ENCODE measurements at regions not wholly inside any gene's neighbourhood (a gene's known extent, or its start where the extent isn't known, plus 50 kb on each side); places are given as distances from the start of the nearest gene placed in this dataset.

- H3K27ac ChIP-seq (ENCODE audit: low read length): no peak overlapping the region
- no peak for DNase-seq
- Mint-ChIP-seq H3K27me3 (ENCODE audit: low read depth in 2 of 2) (no peaks in the 10 kb centered on the region), H3K36me3 (no peaks in the 10 kb centered on the region), H3K4me1 (no peaks in the 10 kb centered on the region), H3K9me3 (peaks cover 7 to 10% of the 10 kb centered on the region in 2 donors), H3K27ac (no peak overlapping the region), H3K4me3 (no peak overlapping the region)
- H3K36me3 ChIP-seq (ENCODE audit: control insufficient read depth, insufficient read depth, low read length): no peaks in the 10 kb centered on the region
- H3K27me3 ChIP-seq (ENCODE audit: control insufficient read depth, insufficient read depth, low read length): no peaks in the 10 kb centered on the region
- no peak for ATAC-seq
- no peak overlapping the region for H3K4me3 ChIP-seq (ENCODE audit: low read length)
- no peaks in the 10 kb centered on the region for H3K4me1 ChIP-seq (ENCODE audit: control insufficient read depth, insufficient read depth, low read length)
- no peaks in the 10 kb centered on the region for H3K9me3 ChIP-seq (ENCODE audit: control insufficient read depth, insufficient read depth, low read length)
- TF ChIP-seq CTCF (IDR thresholded peaks at IDR 0.05): no peak
- intact Hi-C loops (cut with micrococcal nuclease): no loop called here
Observed at GRCh38 chr4:148813289-148813688, 371.1 kb upstream of the NR3C2 start.

- Histone ChIP-seq H3K4me3 (ENCODE audit: low read length) (no peak overlapping the region), H3K4me1 (ENCODE audit: control insufficient read depth, insufficient read depth, low read length) (no peaks in the 10 kb centered on the region), H3K27me3 (ENCODE audit: control insufficient read depth, insufficient read depth, low read length) (no peaks in the 10 kb centered on the region), H3K9me3 (ENCODE audit: control insufficient read depth, insufficient read depth, low read length) (no peaks in the 10 kb centered on the region), H3K36me3 (ENCODE audit: control insufficient read depth, insufficient read depth, low read length) (no peaks in the 10 kb centered on the region), H3K27ac (ENCODE audit: low read length) (no peak overlapping the region)
- Mint-ChIP-seq H3K27me3 (ENCODE audit: low read depth in 2 of 2) (no peaks in the 10 kb centered on the region), H3K9me3 (peaks cover 7 to 14% of the 10 kb centered on the region in 2 donors), H3K4me1 (no peaks in the 10 kb centered on the region), H3K36me3 (no peaks in the 10 kb centered on the region), H3K4me3 (no peak overlapping the region), H3K27ac (no peak overlapping the region)
- no peak for TF ChIP-seq CTCF (IDR thresholded peaks at IDR 0.05)
- ATAC-seq: no peak
- no peak for DNase-seq
- WGBS (ENCODE audit: insufficient coverage): 61% methylated on average over 2 of the region's 3 CpGs
- intact Hi-C loops (cut with micrococcal nuclease): no loop called here
Observed at GRCh38 chr4:148812101-148812500, 369.9 kb upstream of the NR3C2 start.

- no peaks in the 10 kb centered on the region for H3K27me3 ChIP-seq (ENCODE audit: control insufficient read depth, insufficient read depth, low read length)
- no peaks in the 10 kb centered on the region for H3K9me3 ChIP-seq (ENCODE audit: control insufficient read depth, insufficient read depth, low read length)
- no peak overlapping the region for H3K4me3 ChIP-seq (ENCODE audit: low read length)
- H3K27ac ChIP-seq (ENCODE audit: low read length): no peak overlapping the region
- Mint-ChIP-seq H3K27ac (no peak overlapping the region), H3K9me3 (peaks cover 2 to 9% of the 10 kb centered on the region in 2 donors), H3K36me3 (no peaks in the 10 kb centered on the region), H3K4me3 (no peak overlapping the region), H3K27me3 (ENCODE audit: low read depth in 2 of 2) (no peaks in the 10 kb centered on the region), H3K4me1 (no peaks in the 10 kb centered on the region)
- intact Hi-C loops (cut with micrococcal nuclease): no loop called here
- ATAC-seq (no peak), DNase-seq (no peak)
- no peaks in the 10 kb centered on the region for H3K4me1 ChIP-seq (ENCODE audit: control insufficient read depth, insufficient read depth, low read length)
- WGBS (ENCODE audit: insufficient coverage): 89% methylated on average over 2 of the region's 2 CpGs
- TF ChIP-seq CTCF (IDR thresholded peaks at IDR 0.05): no peak
- no peaks in the 10 kb centered on the region for H3K36me3 ChIP-seq (ENCODE audit: control insufficient read depth, insufficient read depth, low read length)
Observed at GRCh38 chr4:148810461-148810860, 368.2 kb upstream of the NR3C2 start.

- no peaks in the 10 kb centered on the region for H3K27me3 Mint-ChIP-seq (ENCODE audit: low read depth in 2 of 2)
- H3K9me3 Mint-ChIP-seq: peaks cover 2 to 9% of the 10 kb centered on the region in 2 donors
- no peak overlapping the region for H3K27ac Mint-ChIP-seq
- no peaks in the 10 kb centered on the region for H3K36me3 Mint-ChIP-seq
- 60% methylated on average over 1 of the region's 1 CpG for WGBS (ENCODE audit: insufficient coverage)
- ATAC-seq: no peak
- intact Hi-C loops (cut with micrococcal nuclease): no loop called here
- Histone ChIP-seq H3K27ac (ENCODE audit: low read length) (no peak overlapping the region), H3K4me1 (ENCODE audit: control insufficient read depth, insufficient read depth, low read length) (no peaks in the 10 kb centered on the region), H3K36me3 (ENCODE audit: control insufficient read depth, insufficient read depth, low read length) (no peaks in the 10 kb centered on the region), H3K9me3 (ENCODE audit: control insufficient read depth, insufficient read depth, low read length) (no peaks in the 10 kb centered on the region), H3K4me3 (ENCODE audit: low read length) (no peak overlapping the region), H3K27me3 (ENCODE audit: control insufficient read depth, insufficient read depth, low read length) (no peaks in the 10 kb centered on the region)
- no peak for DNase-seq
- TF ChIP-seq CTCF (IDR thresholded peaks at IDR 0.05): no peak
- no peak overlapping the region for H3K4me3 Mint-ChIP-seq
- H3K4me1 Mint-ChIP-seq: no peaks in the 10 kb centered on the region
Observed at GRCh38 chr4:148808416-148808815, 366.2 kb upstream of the NR3C2 start.

Data from natural killer cell (primary cell).